ENCODE measurements at regions not wholly inside any gene's neighbourhood (a gene's known extent, or its start where the extent isn't known, plus 50 kb on each side); places are given as distances from the start of the nearest gene placed in this dataset.

DNA sequence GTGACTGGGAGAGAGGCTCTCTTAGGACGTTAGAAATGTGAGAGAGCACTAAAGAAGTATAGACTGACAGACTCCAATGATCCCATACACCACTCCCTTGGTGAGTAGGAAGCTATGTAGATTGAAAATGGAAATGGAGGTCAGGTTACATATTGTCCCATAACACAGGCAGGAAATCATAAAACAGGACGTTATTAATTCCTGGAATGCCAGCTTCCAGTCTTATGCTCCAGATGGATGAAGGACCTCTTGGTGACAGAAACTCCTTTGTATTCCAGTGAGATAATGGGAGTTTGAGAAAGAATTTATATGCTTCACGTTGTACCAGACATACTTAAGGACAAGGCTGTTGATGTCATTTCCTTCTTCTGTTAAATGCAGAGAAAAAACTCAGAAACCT is 338.2 kb upstream of the ITGA1 start:
- H3K4me3 Mint-ChIP-seq (ENCODE audit: unreplicated experiment), result no peak overlapping the region
- H3K27me3 ChIP-seq (ENCODE audit: insufficient read depth, low read length), result peaks cover 2% of the 10 kb centered on the region
- no peak overlapping the region for H3K9ac ChIP-seq (ENCODE audit: low read length)
- no peaks in the 10 kb centered on the region for H3K79me2 ChIP-seq (ENCODE audit: insufficient read depth, low read length)
- no peak overlapping the region for H2AFZ ChIP-seq (ENCODE audit: low read depth, low read length)
- H3K4me1 ChIP-seq (ENCODE audit: insufficient read depth, low read length), result no peaks in the 10 kb centered on the region
- H3K4me1 Mint-ChIP-seq (ENCODE audit: low read depth, unreplicated experiment), result no peaks in the 10 kb centered on the region
- H4K20me1 ChIP-seq (ENCODE audit: insufficient read depth, low read length), result no peaks in the 10 kb centered on the region
- TF ChIP-seq EZH2 (IDR thresholded peaks at IDR 0.05; ENCODE audit: insufficient read depth, low read length), result no peak
- TF ChIP-seq, protein P1, sequence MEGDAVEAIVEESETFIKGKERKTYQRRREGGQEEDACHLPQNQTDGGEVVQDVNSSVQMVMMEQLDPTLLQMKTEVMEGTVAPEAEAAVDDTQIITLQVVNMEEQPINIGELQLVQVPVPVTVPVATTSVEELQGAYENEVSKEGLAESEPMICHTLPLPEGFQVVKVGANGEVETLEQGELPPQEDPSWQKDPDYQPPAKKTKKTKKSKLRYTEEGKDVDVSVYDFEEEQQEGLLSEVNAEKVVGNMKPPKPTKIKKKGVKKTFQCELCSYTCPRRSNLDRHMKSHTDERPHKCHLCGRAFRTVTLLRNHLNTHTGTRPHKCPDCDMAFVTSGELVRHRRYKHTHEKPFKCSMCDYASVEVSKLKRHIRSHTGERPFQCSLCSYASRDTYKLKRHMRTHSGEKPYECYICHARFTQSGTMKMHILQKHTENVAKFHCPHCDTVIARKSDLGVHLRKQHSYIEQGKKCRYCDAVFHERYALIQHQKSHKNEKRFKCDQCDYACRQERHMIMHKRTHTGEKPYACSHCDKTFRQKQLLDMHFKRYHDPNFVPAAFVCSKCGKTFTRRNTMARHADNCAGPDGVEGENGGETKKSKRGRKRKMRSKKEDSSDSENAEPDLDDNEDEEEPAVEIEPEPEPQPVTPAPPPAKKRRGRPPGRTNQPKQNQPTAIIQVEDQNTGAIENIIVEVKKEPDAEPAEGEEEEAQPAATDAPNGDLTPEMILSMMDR (IDR thresholded peaks at IDR 0.05; ENCODE audit: insufficient read depth, low read depth, low read length), result no peak
- FAIRE-seq (no peak), DNase-seq (ENCODE audit: low read depth) (no peak)
- H3K9me3 ChIP-seq (ENCODE audit: insufficient read depth, low read depth, low read length), result no peaks in the 10 kb centered on the region
- H3K4me3 ChIP-seq (ENCODE audit: insufficient read depth, low read depth, low read length), result no peak overlapping the region
- H3K27ac Mint-ChIP-seq (ENCODE audit: unreplicated experiment), result no peak overlapping the region
- H3K36me3 ChIP-seq (ENCODE audit: insufficient read depth, low read length), result no peaks in the 10 kb centered on the region
- no peak overlapping the region for H3K4me2 ChIP-seq (ENCODE audit: low read length)
- H3K27ac ChIP-seq (ENCODE audit: low read depth, low read length), result no peak overlapping the region
- H3K36me3 Mint-ChIP-seq (ENCODE audit: low read depth, unreplicated experiment), result no peaks in the 10 kb centered on the region
- no peaks in the 10 kb centered on the region for H3K27me3 Mint-ChIP-seq (ENCODE audit: low read depth, unreplicated experiment)
- no peaks in the 10 kb centered on the region for H3K9me3 Mint-ChIP-seq (ENCODE audit: unreplicated experiment)

GRCh38 chr5:52452098-52452497 is 335.6 kb upstream of the ITGA1 start:
- no peaks in the 10 kb centered on the region for H4K20me1 ChIP-seq (ENCODE audit: insufficient read depth, low read length)
- no peaks in the 10 kb centered on the region for H3K27me3 Mint-ChIP-seq (ENCODE audit: low read depth, unreplicated experiment)
- no peak overlapping the region for H3K27ac Mint-ChIP-seq (ENCODE audit: unreplicated experiment)
- no peaks in the 10 kb centered on the region for H3K4me1 ChIP-seq (ENCODE audit: insufficient read depth, low read length)
- no peak overlapping the region for H3K9ac ChIP-seq (ENCODE audit: low read length)
- no peaks in the 10 kb centered on the region for H3K36me3 Mint-ChIP-seq (ENCODE audit: low read depth, unreplicated experiment)
- H3K4me2 ChIP-seq (ENCODE audit: low read length), result no peak overlapping the region
- H3K36me3 ChIP-seq (ENCODE audit: insufficient read depth, low read length), result no peaks in the 10 kb centered on the region
- H2AFZ ChIP-seq (ENCODE audit: low read depth, low read length), result no peak overlapping the region
- H3K4me3 Mint-ChIP-seq (ENCODE audit: unreplicated experiment), result no peak overlapping the region
- FAIRE-seq (no peak), DNase-seq (ENCODE audit: low read depth) (no peak)
- no peaks in the 10 kb centered on the region for H3K79me2 ChIP-seq (ENCODE audit: insufficient read depth, low read length)
- H3K27me3 ChIP-seq (ENCODE audit: insufficient read depth, low read length), result no peaks in the 10 kb centered on the region
- no peak overlapping the region for H3K27ac ChIP-seq (ENCODE audit: low read depth, low read length)
- H3K4me3 ChIP-seq (ENCODE audit: insufficient read depth, low read depth, low read length), result no peak overlapping the region
- no peaks in the 10 kb centered on the region for H3K9me3 ChIP-seq (ENCODE audit: insufficient read depth, low read depth, low read length)
- H3K4me1 Mint-ChIP-seq (ENCODE audit: low read depth, unreplicated experiment), result no peaks in the 10 kb centered on the region
- TF ChIP-seq EZH2 (IDR thresholded peaks at IDR 0.05; ENCODE audit: insufficient read depth, low read length), result no peak
- TF ChIP-seq, protein P1 (IDR thresholded peaks at IDR 0.05; ENCODE audit: insufficient read depth, low read depth, low read length), result no peak
- no peaks in the 10 kb centered on the region for H3K9me3 Mint-ChIP-seq (ENCODE audit: unreplicated experiment)

DNA sequence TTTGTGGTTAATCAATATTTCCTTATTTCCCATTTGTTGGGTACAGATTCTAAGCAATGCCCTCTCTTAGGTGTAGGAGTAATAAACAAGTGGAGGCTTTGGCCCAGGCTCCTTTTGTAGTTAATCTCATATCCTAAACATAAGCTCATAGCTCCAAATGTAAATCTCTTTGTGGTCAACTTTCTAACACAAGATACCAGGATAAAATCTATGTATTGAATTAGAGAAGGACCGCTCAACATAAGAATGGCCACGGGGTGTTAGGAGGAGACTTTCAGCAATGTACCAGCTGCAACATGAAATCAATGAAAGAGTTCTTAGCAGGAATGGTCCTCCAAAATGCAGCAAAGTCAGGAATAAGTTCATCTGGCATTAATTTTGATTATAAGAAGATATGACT is 334.5 kb upstream of the ITGA1 start:
- DNase-seq (ENCODE audit: low read depth), result no peak
- Histone ChIP-seq H3K9me3 (ENCODE audit: insufficient read depth, low read depth, low read length) (no peaks in the 10 kb centered on the region), H3K4me2 (ENCODE audit: low read length) (no peak overlapping the region), H2AFZ (ENCODE audit: low read depth, low read length) (no peak overlapping the region), H3K4me1 (ENCODE audit: insufficient read depth, low read length) (no peaks in the 10 kb centered on the region), H3K79me2 (ENCODE audit: insufficient read depth, low read length) (no peaks in the 10 kb centered on the region), H3K4me3 (ENCODE audit: insufficient read depth, low read depth, low read length) (no peak overlapping the region), H4K20me1 (ENCODE audit: insufficient read depth, low read length) (no peaks in the 10 kb centered on the region), H3K27ac (ENCODE audit: low read depth, low read length) (no peak overlapping the region), H3K36me3 (ENCODE audit: insufficient read depth, low read length) (no peaks in the 10 kb centered on the region), H3K9ac (ENCODE audit: low read length) (no peak overlapping the region), H3K27me3 (ENCODE audit: insufficient read depth, low read length) (no peaks in the 10 kb centered on the region)
- Mint-ChIP-seq H3K4me1 (ENCODE audit: low read depth, unreplicated experiment) (no peaks in the 10 kb centered on the region), H3K36me3 (ENCODE audit: low read depth, unreplicated experiment) (no peaks in the 10 kb centered on the region), H3K4me3 (ENCODE audit: unreplicated experiment) (no peak overlapping the region), H3K9me3 (ENCODE audit: unreplicated experiment) (no peaks in the 10 kb centered on the region), H3K27ac (ENCODE audit: unreplicated experiment) (no peak overlapping the region), H3K27me3 (ENCODE audit: low read depth, unreplicated experiment) (no peaks in the 10 kb centered on the region)
- TF ChIP-seq, protein P1 (IDR thresholded peaks at IDR 0.05; ENCODE audit: insufficient read depth, low read depth, low read length), result no peak
- TF ChIP-seq EZH2 (IDR thresholded peaks at IDR 0.05; ENCODE audit: insufficient read depth, low read length), result no peak
- FAIRE-seq, result no peak
